Endothelial cell of umbilical vein (primary cell): ENCODE measurements at regions not wholly inside any gene's neighbourhood (a gene's known extent, or its start where the extent isn't known, plus 50 kb on each side); places are given as distances from the start of the nearest gene placed in this dataset.

Experiments
- BruUV-seq: library from RNA; stranded (reverse); fragments of 400-500 nt; replicated peaks from 2 replicates; lab custom pipeline; 2021; lab: Mats Ljungman, UMichigan
- CTCF ChIA-PET: fragments of 300-600, 350-600 bp; sonication (Branson Sonifier 250); formaldehyde crosslinking; loops from one replicate; lab custom pipeline; 2021; ENCODE audit warnings: antibody characterized with exemption, inconsistent platforms; lab: Charles Lee
- POLR2A ChIA-PET: fragments of 300-600, 350-600 bp; sonication (Branson Sonifier 250); formaldehyde crosslinking; loops from one replicate; lab custom pipeline; 2021; ENCODE audit warnings: antibody characterized with exemption, inconsistent platforms; lab: Charles Lee
- DNase-seq: peaks from one replicate; pipeline ENCODE4 v3.0.0-alpha.2; 2011; ENCODE audit warnings: low read depth, low spot score
- FAIRE-seq: peaks from 2 replicates; lab custom pipeline; 2011; peaks lifted over from hg19 to GRCh38; lab: Jason Lieb, UNC
- H2AFZ ChIP-seq: 2 replicates; pipeline ENCODE4 v1.6.0; 2012; ENCODE audit warnings: low read depth, low read length, control low read depth, inconsistent platforms
- H3K27ac ChIP-seq: 2 replicates; pipeline ENCODE4 v1.5.1; 2011; ENCODE audit warnings: low read depth, mild to moderate bottlenecking, control low read depth, low read length, moderate library complexity; ENCODE audit not compliant: insufficient read depth
- H3K27me3 ChIP-seq, 2 experiments: 2 replicates each; pipeline versions ENCODE4 v1.6.0 to v1.6.1; 2011; ENCODE audit warnings: low read length in 2 of 2, mixed read lengths in 1 of 2; ENCODE audit not compliant: control insufficient read depth in 2 of 2, insufficient read depth in 2 of 2
- H3K36me3 ChIP-seq, 2 experiments: 2 replicates in 1 of 2; 3 replicates in 1 of 2; pipeline ENCODE4 v1.5.1; 2011; ENCODE audit warnings: low read length in 2 of 2, mild to moderate bottlenecking in 1 of 2, moderate library complexity in 1 of 2; ENCODE audit not compliant: control insufficient read depth in 2 of 2, insufficient read depth in 2 of 2; ENCODE audit errors: extremely low read depth in 1 of 2
- H3K4me1 ChIP-seq: 3 replicates; pipeline ENCODE4 v1.5.1; 2011; ENCODE audit warnings: mild to moderate bottlenecking, low read length; ENCODE audit not compliant: control insufficient read depth, insufficient read depth; ENCODE audit errors: extremely low read depth
- H3K4me2 ChIP-seq: 2 replicates; pipeline ENCODE4 v1.6.1; 2011; ENCODE audit warnings: low read length, control low read depth, mixed read lengths; ENCODE audit not compliant: insufficient read depth
- H3K4me3 ChIP-seq, 3 experiments: fragments of 200-600 bp in 1 of 3; sonication (generic), shearing (Covaris generic) in 1 of 3; replicated peaks in 1 of 3; 2 replicates each; pipeline ENCODE4 v1.5.1; 2011 to 2016; ENCODE audit warnings: control low read depth in 3 of 3, low read length in 3 of 3, mild to moderate bottlenecking in 2 of 3, inconsistent platforms in 1 of 3, low read depth in 1 of 3, moderate library complexity in 1 of 3; ENCODE audit not compliant: insufficient read depth in 1 of 3
- H3K79me2 ChIP-seq: 2 replicates; pipeline ENCODE4 v1.6.0; 2012; ENCODE audit warnings: low read length, inconsistent platforms; ENCODE audit not compliant: control insufficient read depth, insufficient read depth
- H3K9ac ChIP-seq: replicated peaks from 2 replicates; pipeline ENCODE3; 2011; ENCODE audit warnings: low read length, control low read depth; ENCODE audit not compliant: insufficient read depth; ENCODE audit errors: extremely low read depth
- H3K9me1 ChIP-seq: replicated peaks from 3 replicates; pipeline ENCODE4 v1.6.0; 2011; ENCODE audit warnings: mild to moderate bottlenecking, low read length; ENCODE audit not compliant: control insufficient read depth, insufficient read depth; ENCODE audit errors: extremely low read depth
- H3K9me3 ChIP-seq: replicated peaks from 2 replicates; pipeline ENCODE4 v1.5.1; 2012; ENCODE audit warnings: low read length, inconsistent platforms; ENCODE audit not compliant: control insufficient read depth, insufficient read depth
- H4K20me1 ChIP-seq: replicated peaks from 2 replicates; pipeline ENCODE3; 2011; ENCODE audit warnings: mild to moderate bottlenecking, low read length; ENCODE audit not compliant: control insufficient read depth, insufficient read depth; ENCODE audit errors: extremely low read depth
- CTCF ChIP-seq, 2 donors: IDR thresholded peaks; 1 replicate in 1 of 2; 2 replicates in 1 of 2; pipeline ENCODE4 v1.5.1; 2011; ENCODE audit warnings: low read length in 2 of 2, mild to moderate bottlenecking in 2 of 2, moderate library complexity in 2 of 2, control low read depth in 1 of 2, inconsistent platforms in 1 of 2, low read depth in 1 of 2; ENCODE audit not compliant: insufficient read depth in 1 of 2; ENCODE audit errors: extremely low read depth in 1 of 2
- EZH2 ChIP-seq: IDR thresholded peaks from 2 replicates; pipeline ENCODE4 v1.6.1; 2012; ENCODE audit warnings: borderline replicate concordance, low read depth, mild to moderate bottlenecking, moderate library complexity, low read length, inconsistent platforms; ENCODE audit not compliant: severe bottlenecking
- FOS ChIP-seq: IDR thresholded peaks from 2 replicates; pipeline ENCODE4 v1.6.1; 2011; ENCODE audit warnings: mild to moderate bottlenecking, low read length, moderate library complexity, borderline replicate concordance; ENCODE audit not compliant: insufficient read depth
- GATA2 ChIP-seq: IDR thresholded peaks from 2 replicates; pipeline ENCODE4 v1.7.0; 2011; ENCODE audit warnings: low read depth, mild to moderate bottlenecking, moderate library complexity, mixed read lengths, low read length; ENCODE audit not compliant: insufficient read length, insufficient read depth
- JUN ChIP-seq: IDR thresholded peaks from 2 replicates; pipeline ENCODE4 v1.6.1; 2011; ENCODE audit warnings: borderline replicate concordance, low read depth; ENCODE audit not compliant: insufficient read length, insufficient read depth
- MAX ChIP-seq: IDR thresholded peaks from 2 replicates; pipeline ENCODE4 v1.6.1; 2011; ENCODE audit not compliant: insufficient read depth, insufficient read length
- MYC ChIP-seq: IDR thresholded peaks from one replicate; pipeline ENCODE4 v1.6.1; 2011; ENCODE audit warnings: mild to moderate bottlenecking, low read depth, low read length
- POLR2A ChIP-seq: IDR thresholded peaks from 2 replicates; pipeline ENCODE4 v1.6.1; 2012; ENCODE audit warnings: low read depth, mild to moderate bottlenecking, control low read depth, low read length
- POLR2AphosphoS5 ChIP-seq: IDR thresholded peaks from 2 replicates; pipeline ENCODE4 v1.6.1; 2012; ENCODE audit warnings: low read depth, mild to moderate bottlenecking, control low read depth, low read length, moderate library complexity; ENCODE audit not compliant: insufficient read depth
- dilution Hi-C: fragments of 300-500 bp; cut with MboI; formaldehyde crosslinking; loops from one replicate; pipeline ENCODE4 v1.15.0; 2019; ENCODE audit warnings: low sequenced_read_pairs; ENCODE audit not compliant: extremely low pct_ligation_motif_present
- intact Hi-C: fragments of 100-400 bp; cut with micrococcal nuclease; formaldehyde crosslinking; loops from one replicate; pipeline ENCODE4 v1.10.0; 2022

GRCh38 chr14:35229084-35229791, 62.9 kb upstream of the PSMA6 start:
- Histone ChIP-seq H2AFZ (no peak overlapping the region), H3K4me3 (no peak overlapping the region), H3K4me1 (peaks cover 1% of the 10 kb centered on the region), H3K9ac (no peak overlapping the region), H3K9me1 (no peaks in the 10 kb centered on the region), H3K27me3 (no peaks in the 10 kb centered on the region), H3K36me3 (no peaks in the 10 kb centered on the region), H3K27ac (no peak overlapping the region), H3K4me2 (no peak overlapping the region), H3K79me2 (no peaks in the 10 kb centered on the region), H3K9me3 (no peaks in the 10 kb centered on the region), H4K20me1 (no peaks in the 10 kb centered on the region)
- dilution Hi-C loops (no loop called here), intact Hi-C loops (loop anchor here (1.0 kb wide), 1 partner anchor 178 kb away; no protein-coding TSS in a partner anchor)
- CTCF ChIA-PET: interaction anchor here (0.5 to 2.4 kb wide), 44 partner anchors 10 to 589 kb away, joined by 3 to 48 read pairs (median 4); partner anchors contain the start of genes NFKBIA and PSMA6
- TF ChIP-seq CTCF (IDR thresholded peaks at IDR 0.05; ENCODE audit: extremely low read depth in 1 of 2, insufficient read depth in 1 of 2, low read depth in 1 of 2, low read length in 2 of 2) (peak; percentile 9 to 10), FOS (no peak)
- FAIRE-seq (no peak), DNase-seq (peak; percentile 41)
- POLR2A ChIA-PET: interaction anchor here (0.7 to 1.0 kb wide), 2 partner anchors 14 to 175 kb away, joined by 3 read pairs; partner anchors contain the start of gene NFKBIA
- BruUV-seq: no TSS peak

GRCh38 chr14:35229792-35230089, 62.4 kb upstream of the PSMA6 start:
- Histone ChIP-seq H3K4me2 (no peak overlapping the region), H3K4me3 (no peak overlapping the region), H2AFZ (no peak overlapping the region), H3K9me3 (no peaks in the 10 kb centered on the region), H3K27ac (no peak overlapping the region), H3K9ac (no peak overlapping the region), H3K4me1 (no peaks in the 10 kb centered on the region), H3K79me2 (no peaks in the 10 kb centered on the region), H4K20me1 (no peaks in the 10 kb centered on the region), H3K36me3 (no peaks in the 10 kb centered on the region), H3K9me1 (no peaks in the 10 kb centered on the region), H3K27me3 (no peaks in the 10 kb centered on the region)
- POLR2A ChIA-PET: interaction anchor here (0.7 to 1.0 kb wide), 2 partner anchors 15 to 175 kb away, joined by 3 read pairs; partner anchors contain the start of gene NFKBIA
- FAIRE-seq: no peak
- BruUV-seq: no TSS peak
- CTCF ChIA-PET: interaction anchor here (0.5 to 2.4 kb wide), 42 partner anchors 10 to 459 kb away, joined by 3 to 48 read pairs (median 4); partner anchors contain the start of genes NFKBIA and PSMA6
- TF ChIP-seq JUN (no peak), CTCF (IDR thresholded peaks at IDR 0.05; ENCODE audit: extremely low read depth in 1 of 2, insufficient read depth in 1 of 2, low read depth in 1 of 2, low read length in 2 of 2) (no peak), GATA2 (no peak), MYC (no peak), MAX (no peak), EZH2 (no peak), FOS (no peak), POLR2AphosphoS5 (no peak), POLR2A (no peak)
- dilution Hi-C loops: no loop called here
- no peak for DNase-seq
- intact Hi-C loops: loop anchor here (1.0 kb wide), 1 partner anchor 178 kb away; no protein-coding TSS in a partner anchor
